Gastrocnemius medialis (tissue), 4 donors: ENCODE measurements at regions not wholly inside any gene's neighbourhood (a gene's known extent, or its start where the extent isn't known, plus 50 kb on each side); places are given as distances from the start of the nearest gene placed in this dataset.

Experiments used
- CTCF ChIP-seq, 5 experiments: fragments of 450-650 bp in 3 of 5; fragments of 200-600 bp in 2 of 5; sonication (generic) in 2 of 5; IDR thresholded peaks in 4 of 5; conservative IDR thresholded peaks in 1 of 5; 1 replicate in 4 of 5; 2 replicates in 1 of 5; pipeline ENCODE4 v1.5.1; 2016 to 2019; ENCODE audit warnings: antibody characterized with exemption in 5 of 5, mild to moderate bottlenecking in 3 of 5, moderate library complexity in 3 of 5
- POLR2A ChIP-seq, 2 donors: fragments of 450-650 bp; IDR thresholded peaks; one replicate each; pipeline ENCODE4 v1.6.1; 2017; ENCODE audit warnings: antibody characterized with exemption in 2 of 2, mild to moderate bottlenecking in 2 of 2, moderate library complexity in 2 of 2

GRCh38 chr12:24470050-24470449 lies 478.9 kb downstream of the BCAT1 start:
- TF ChIP-seq CTCF (IDR thresholded peaks at IDR 0.05 in 4 of 5, conservative IDR thresholded peaks at IDR 0.05 in 1 of 5): no peak
- TF ChIP-seq POLR2A (IDR thresholded peaks at IDR 0.05): no peak
